Breast epithelium (tissue), 3 donors: ENCODE measurements at regions not wholly inside any gene's neighbourhood (a gene's known extent, or its start where the extent isn't known, plus 50 kb on each side); places are given as distances from the start of the nearest gene placed in this dataset.

Source experiments
- POLR2A ChIP-seq: fragments of 450-650 bp; IDR thresholded peaks from one replicate; pipeline ENCODE4 v1.6.1; 2016; ENCODE audit warnings: antibody characterized with exemption, mild to moderate bottlenecking, moderate library complexity
- POLR2AphosphoS5 ChIP-seq, 3 donors: sonication (generic); formaldehyde crosslinking; IDR thresholded peaks; one replicate each; pipeline ENCODE4 v1.6.1; 2017; ENCODE audit warnings: antibody characterized with exemption in 3 of 3
- TF ChIP-seq, protein P1 (sequence below), 3 donors: fragments of 450-650 bp; IDR thresholded peaks; one replicate each; pipeline ENCODE4 v1.5.1; 2016 to 2017; ENCODE audit warnings: antibody characterized with exemption in 3 of 3, mild to moderate bottlenecking in 3 of 3, moderate library complexity in 3 of 3

DNA sequence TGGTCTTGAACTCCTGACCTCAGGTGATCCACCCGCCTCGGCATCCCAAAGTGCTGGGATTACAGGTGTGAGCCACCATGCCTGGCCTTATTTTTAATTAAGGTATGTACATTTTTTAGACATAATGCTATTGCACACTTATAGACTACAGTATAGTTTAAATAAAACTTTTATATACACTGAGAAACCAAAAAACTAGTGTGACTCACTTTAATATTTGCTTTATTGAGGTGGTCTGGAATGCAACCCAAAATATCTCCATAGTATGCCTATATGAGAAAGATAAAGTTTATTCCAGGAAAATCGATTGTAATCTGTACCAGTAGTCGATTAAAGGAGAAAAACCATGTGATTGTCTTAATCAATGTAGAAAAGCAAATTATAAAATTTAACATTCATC is 85.5 kb upstream of the ERRFI1 start:
- TF ChIP-seq, protein P1, sequence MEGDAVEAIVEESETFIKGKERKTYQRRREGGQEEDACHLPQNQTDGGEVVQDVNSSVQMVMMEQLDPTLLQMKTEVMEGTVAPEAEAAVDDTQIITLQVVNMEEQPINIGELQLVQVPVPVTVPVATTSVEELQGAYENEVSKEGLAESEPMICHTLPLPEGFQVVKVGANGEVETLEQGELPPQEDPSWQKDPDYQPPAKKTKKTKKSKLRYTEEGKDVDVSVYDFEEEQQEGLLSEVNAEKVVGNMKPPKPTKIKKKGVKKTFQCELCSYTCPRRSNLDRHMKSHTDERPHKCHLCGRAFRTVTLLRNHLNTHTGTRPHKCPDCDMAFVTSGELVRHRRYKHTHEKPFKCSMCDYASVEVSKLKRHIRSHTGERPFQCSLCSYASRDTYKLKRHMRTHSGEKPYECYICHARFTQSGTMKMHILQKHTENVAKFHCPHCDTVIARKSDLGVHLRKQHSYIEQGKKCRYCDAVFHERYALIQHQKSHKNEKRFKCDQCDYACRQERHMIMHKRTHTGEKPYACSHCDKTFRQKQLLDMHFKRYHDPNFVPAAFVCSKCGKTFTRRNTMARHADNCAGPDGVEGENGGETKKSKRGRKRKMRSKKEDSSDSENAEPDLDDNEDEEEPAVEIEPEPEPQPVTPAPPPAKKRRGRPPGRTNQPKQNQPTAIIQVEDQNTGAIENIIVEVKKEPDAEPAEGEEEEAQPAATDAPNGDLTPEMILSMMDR (IDR thresholded peaks at IDR 0.05): no peak
- TF ChIP-seq POLR2AphosphoS5 (IDR thresholded peaks at IDR 0.05) (no peak), POLR2A (no peak)
